HL-60 (cell line): ENCODE measurements at regions not wholly inside any gene's neighbourhood (a gene's known extent, or its start where the extent isn't known, plus 50 kb on each side); places are given as distances from the start of the nearest gene placed in this dataset.

Experiments
- CTCF ChIP-seq: IDR thresholded peaks from one replicate; pipeline ENCODE4 v1.5.1; 2011; ENCODE audit warnings: low read length, control low read depth, inconsistent platforms; ENCODE audit not compliant: insufficient read depth
- TF ChIP-seq, protein P1 (sequence below): IDR thresholded peaks from 2 replicates; pipeline ENCODE4 v1.6.1; 2012; ENCODE audit warnings: low read depth; ENCODE audit not compliant: insufficient replicate concordance

GRCh38 chr4:129322920-129323319 is 227.0 kb downstream of the C4orf33 start:
- TF ChIP-seq CTCF = no peak
- TF ChIP-seq, protein P1, sequence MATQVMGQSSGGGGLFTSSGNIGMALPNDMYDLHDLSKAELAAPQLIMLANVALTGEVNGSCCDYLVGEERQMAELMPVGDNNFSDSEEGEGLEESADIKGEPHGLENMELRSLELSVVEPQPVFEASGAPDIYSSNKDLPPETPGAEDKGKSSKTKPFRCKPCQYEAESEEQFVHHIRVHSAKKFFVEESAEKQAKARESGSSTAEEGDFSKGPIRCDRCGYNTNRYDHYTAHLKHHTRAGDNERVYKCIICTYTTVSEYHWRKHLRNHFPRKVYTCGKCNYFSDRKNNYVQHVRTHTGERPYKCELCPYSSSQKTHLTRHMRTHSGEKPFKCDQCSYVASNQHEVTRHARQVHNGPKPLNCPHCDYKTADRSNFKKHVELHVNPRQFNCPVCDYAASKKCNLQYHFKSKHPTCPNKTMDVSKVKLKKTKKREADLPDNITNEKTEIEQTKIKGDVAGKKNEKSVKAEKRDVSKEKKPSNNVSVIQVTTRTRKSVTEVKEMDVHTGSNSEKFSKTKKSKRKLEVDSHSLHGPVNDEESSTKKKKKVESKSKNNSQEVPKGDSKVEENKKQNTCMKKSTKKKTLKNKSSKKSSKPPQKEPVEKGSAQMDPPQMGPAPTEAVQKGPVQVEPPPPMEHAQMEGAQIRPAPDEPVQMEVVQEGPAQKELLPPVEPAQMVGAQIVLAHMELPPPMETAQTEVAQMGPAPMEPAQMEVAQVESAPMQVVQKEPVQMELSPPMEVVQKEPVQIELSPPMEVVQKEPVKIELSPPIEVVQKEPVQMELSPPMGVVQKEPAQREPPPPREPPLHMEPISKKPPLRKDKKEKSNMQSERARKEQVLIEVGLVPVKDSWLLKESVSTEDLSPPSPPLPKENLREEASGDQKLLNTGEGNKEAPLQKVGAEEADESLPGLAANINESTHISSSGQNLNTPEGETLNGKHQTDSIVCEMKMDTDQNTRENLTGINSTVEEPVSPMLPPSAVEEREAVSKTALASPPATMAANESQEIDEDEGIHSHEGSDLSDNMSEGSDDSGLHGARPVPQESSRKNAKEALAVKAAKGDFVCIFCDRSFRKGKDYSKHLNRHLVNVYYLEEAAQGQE = no peak
